ENCODE measurements at regions not wholly inside any gene's neighbourhood (a gene's known extent, or its start where the extent isn't known, plus 50 kb on each side); places are given as distances from the start of the nearest gene placed in this dataset.

DNA sequence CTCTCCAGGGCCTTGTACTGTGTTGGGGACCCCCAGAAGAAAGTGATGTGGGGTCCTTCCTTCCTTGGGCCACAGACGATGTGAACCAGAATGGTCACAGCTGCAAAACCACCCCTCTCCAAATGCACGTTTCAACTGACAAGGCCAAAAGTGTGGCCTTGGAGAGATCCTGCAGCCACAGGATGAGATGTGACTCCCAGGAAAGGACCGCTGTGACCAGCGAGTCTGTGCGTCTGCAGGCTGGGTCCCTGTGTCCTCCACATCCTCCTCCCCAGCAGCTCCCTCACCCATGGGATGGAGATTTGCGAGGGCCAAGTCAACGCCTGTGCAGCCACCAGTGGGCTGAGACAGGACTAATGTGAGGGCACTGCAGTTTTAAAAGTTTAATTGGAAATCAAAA lies 247.0 kb downstream of the ERMARD start:
- TF ChIP-seq, protein P1, sequence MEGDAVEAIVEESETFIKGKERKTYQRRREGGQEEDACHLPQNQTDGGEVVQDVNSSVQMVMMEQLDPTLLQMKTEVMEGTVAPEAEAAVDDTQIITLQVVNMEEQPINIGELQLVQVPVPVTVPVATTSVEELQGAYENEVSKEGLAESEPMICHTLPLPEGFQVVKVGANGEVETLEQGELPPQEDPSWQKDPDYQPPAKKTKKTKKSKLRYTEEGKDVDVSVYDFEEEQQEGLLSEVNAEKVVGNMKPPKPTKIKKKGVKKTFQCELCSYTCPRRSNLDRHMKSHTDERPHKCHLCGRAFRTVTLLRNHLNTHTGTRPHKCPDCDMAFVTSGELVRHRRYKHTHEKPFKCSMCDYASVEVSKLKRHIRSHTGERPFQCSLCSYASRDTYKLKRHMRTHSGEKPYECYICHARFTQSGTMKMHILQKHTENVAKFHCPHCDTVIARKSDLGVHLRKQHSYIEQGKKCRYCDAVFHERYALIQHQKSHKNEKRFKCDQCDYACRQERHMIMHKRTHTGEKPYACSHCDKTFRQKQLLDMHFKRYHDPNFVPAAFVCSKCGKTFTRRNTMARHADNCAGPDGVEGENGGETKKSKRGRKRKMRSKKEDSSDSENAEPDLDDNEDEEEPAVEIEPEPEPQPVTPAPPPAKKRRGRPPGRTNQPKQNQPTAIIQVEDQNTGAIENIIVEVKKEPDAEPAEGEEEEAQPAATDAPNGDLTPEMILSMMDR (IDR thresholded peaks at IDR 0.05; ENCODE audit: insufficient read depth, low read length, poor library complexity, severe bottlenecking): no peak
- no peak for TF ChIP-seq EZH2phosphoT487 (conservative IDR thresholded peaks at IDR 0.05; ENCODE audit: low read length)

All from SU-DHL-6 (cell line).